ENCODE measurements at regions not wholly inside any gene's neighbourhood (a gene's known extent, or its start where the extent isn't known, plus 50 kb on each side); places are given as distances from the start of the nearest gene placed in this dataset.

- H3K9me2 ChIP-seq (replicated peaks; ENCODE audit: insufficient read depth) = peaks cover 3% of the 10 kb centered on the region
Measured at GRCh38 chr18:46242183-46242582, 138.0 kb downstream of the HAUS1 start.

GRCh38 chr18:46243095-46243494, 138.9 kb downstream of the HAUS1 start:
- Histone ChIP-seq H3K4me3 (no peak overlapping the region), H3K27me3 (no peaks in the 10 kb centered on the region), H3K4me1 (ENCODE audit: insufficient read depth) (no peaks in the 10 kb centered on the region), H3K79me2 (peaks cover 17% of the 10 kb centered on the region), H4K20me1 (ENCODE audit: insufficient read depth, poor library complexity, severe bottlenecking) (no peaks in the 10 kb centered on the region), H3K36me3 (replicated peaks; ENCODE audit: insufficient read depth, low read depth) (no peaks in the 10 kb centered on the region), H3K9me3 (ENCODE audit: low read depth) (no peaks in the 10 kb centered on the region), H3K27ac (no peak overlapping the region), H2AFZ (no peak overlapping the region), H3K9me2 (replicated peaks; ENCODE audit: insufficient read depth) (peaks cover 3% of the 10 kb centered on the region), H3K4me2 (no peak overlapping the region)
- DNase-seq (ENCODE audit: low spot score) = no peak
- WGBS (ENCODE audit: low lambda C conversion rate, missing lambda C conversion rate) = 0% methylated on average over 1 of the region's 1 CpG
- TF ChIP-seq, protein P1, sequence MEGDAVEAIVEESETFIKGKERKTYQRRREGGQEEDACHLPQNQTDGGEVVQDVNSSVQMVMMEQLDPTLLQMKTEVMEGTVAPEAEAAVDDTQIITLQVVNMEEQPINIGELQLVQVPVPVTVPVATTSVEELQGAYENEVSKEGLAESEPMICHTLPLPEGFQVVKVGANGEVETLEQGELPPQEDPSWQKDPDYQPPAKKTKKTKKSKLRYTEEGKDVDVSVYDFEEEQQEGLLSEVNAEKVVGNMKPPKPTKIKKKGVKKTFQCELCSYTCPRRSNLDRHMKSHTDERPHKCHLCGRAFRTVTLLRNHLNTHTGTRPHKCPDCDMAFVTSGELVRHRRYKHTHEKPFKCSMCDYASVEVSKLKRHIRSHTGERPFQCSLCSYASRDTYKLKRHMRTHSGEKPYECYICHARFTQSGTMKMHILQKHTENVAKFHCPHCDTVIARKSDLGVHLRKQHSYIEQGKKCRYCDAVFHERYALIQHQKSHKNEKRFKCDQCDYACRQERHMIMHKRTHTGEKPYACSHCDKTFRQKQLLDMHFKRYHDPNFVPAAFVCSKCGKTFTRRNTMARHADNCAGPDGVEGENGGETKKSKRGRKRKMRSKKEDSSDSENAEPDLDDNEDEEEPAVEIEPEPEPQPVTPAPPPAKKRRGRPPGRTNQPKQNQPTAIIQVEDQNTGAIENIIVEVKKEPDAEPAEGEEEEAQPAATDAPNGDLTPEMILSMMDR (IDR thresholded peaks at IDR 0.05; ENCODE audit: poor library complexity) = no peak
- TF ChIP-seq EZH2phosphoT487 (IDR thresholded peaks at IDR 0.05; ENCODE audit: low read depth, severe bottlenecking, unreplicated experiment) = no peak
- no peak for TF ChIP-seq EZH2 (IDR thresholded peaks at IDR 0.05; ENCODE audit: borderline replicate concordance)

More at GRCh38 chr18:46242183-46242582, 138.0 kb downstream of the HAUS1 start:
- Histone ChIP-seq H3K27me3 (no peaks in the 10 kb centered on the region), H3K79me2 (peaks cover 17% of the 10 kb centered on the region), H4K20me1 (ENCODE audit: insufficient read depth, poor library complexity, severe bottlenecking) (no peaks in the 10 kb centered on the region), H3K4me1 (ENCODE audit: insufficient read depth) (no peaks in the 10 kb centered on the region), H3K4me2 (no peak overlapping the region), H3K9me3 (ENCODE audit: low read depth) (no peaks in the 10 kb centered on the region), H3K36me3 (replicated peaks; ENCODE audit: insufficient read depth, low read depth) (no peaks in the 10 kb centered on the region), H2AFZ (no peak overlapping the region), H3K27ac (no peak overlapping the region), H3K4me3 (no peak overlapping the region)
- no peak for DNase-seq (ENCODE audit: low spot score)
- TF ChIP-seq, protein P1 (IDR thresholded peaks at IDR 0.05; ENCODE audit: poor library complexity) = no peak
- TF ChIP-seq EZH2 (IDR thresholded peaks at IDR 0.05; ENCODE audit: borderline replicate concordance) = no peak
- TF ChIP-seq EZH2phosphoT487 (IDR thresholded peaks at IDR 0.05; ENCODE audit: low read depth, severe bottlenecking, unreplicated experiment) = no peak
- 97% methylated on average over 6 of the region's 6 CpGs for WGBS (ENCODE audit: low lambda C conversion rate, missing lambda C conversion rate)

DNA sequence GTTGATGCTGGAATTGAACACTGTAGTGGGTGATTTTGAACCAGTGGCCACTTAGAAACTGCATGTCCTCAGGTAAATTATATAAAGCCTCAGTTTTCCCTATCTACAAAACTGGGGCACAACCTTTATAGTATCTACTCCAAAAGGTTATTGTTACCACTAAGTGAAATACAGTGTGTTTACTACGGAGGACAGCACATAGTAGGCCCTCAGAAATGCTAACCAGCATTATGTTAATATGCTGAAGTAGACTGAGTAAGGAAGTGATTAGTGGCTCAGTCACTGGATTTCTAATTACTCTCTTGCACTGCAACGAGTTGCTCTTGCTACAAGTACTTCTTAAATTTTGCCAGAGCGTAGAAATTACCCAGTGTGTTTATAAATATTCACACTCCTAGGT, 139.5 kb downstream of the HAUS1 start:
- DNase-seq (ENCODE audit: low spot score) = no peak
- Histone ChIP-seq H3K9me2 (replicated peaks; ENCODE audit: insufficient read depth) (no peaks in the 10 kb centered on the region), H3K4me1 (ENCODE audit: insufficient read depth) (no peaks in the 10 kb centered on the region), H3K79me2 (peaks cover 17% of the 10 kb centered on the region), H3K4me3 (no peak overlapping the region), H3K27me3 (no peaks in the 10 kb centered on the region), H3K27ac (no peak overlapping the region), H3K4me2 (no peak overlapping the region), H3K9me3 (ENCODE audit: low read depth) (no peaks in the 10 kb centered on the region), H2AFZ (no peak overlapping the region), H3K36me3 (replicated peaks; ENCODE audit: insufficient read depth, low read depth) (no peaks in the 10 kb centered on the region), H4K20me1 (ENCODE audit: insufficient read depth, poor library complexity, severe bottlenecking) (no peaks in the 10 kb centered on the region)
- WGBS (ENCODE audit: low lambda C conversion rate, missing lambda C conversion rate) = 84% methylated on average over 3 of the region's 3 CpGs
- TF ChIP-seq EZH2 (IDR thresholded peaks at IDR 0.05; ENCODE audit: borderline replicate concordance) (no peak), EZH2phosphoT487 (IDR thresholded peaks at IDR 0.05; ENCODE audit: low read depth, severe bottlenecking, unreplicated experiment) (no peak)
- TF ChIP-seq, protein P1 (IDR thresholded peaks at IDR 0.05; ENCODE audit: poor library complexity) = no peak

DNA sequence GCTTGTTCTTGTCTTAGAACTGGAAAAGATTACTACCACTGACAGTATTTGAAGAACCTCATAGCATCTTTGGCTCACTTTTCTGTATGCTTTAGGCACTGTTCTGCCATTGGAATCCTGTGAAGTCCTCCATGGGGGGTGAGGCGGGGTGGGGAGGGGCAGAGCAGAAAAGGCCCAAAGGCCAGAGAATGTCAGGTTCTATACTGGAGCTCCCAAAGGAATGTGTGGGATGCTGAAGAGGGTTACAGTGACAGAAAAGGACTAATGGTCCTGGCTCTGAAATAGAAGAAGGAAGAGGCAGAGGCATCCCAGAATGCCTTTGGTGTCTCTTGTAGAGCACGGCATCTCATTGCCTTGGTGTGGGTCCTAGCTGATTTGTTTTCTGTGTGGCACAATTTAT, 141.9 kb downstream of the HAUS1 start:
- DNase-seq (ENCODE audit: low spot score) = no peak
- TF ChIP-seq, protein P1 (IDR thresholded peaks at IDR 0.05; ENCODE audit: poor library complexity) = no peak
- TF ChIP-seq EZH2 (IDR thresholded peaks at IDR 0.05; ENCODE audit: borderline replicate concordance) (no peak), EZH2phosphoT487 (IDR thresholded peaks at IDR 0.05; ENCODE audit: low read depth, severe bottlenecking, unreplicated experiment) (no peak)
- Histone ChIP-seq H3K4me3 (no peak overlapping the region), H3K27me3 (no peaks in the 10 kb centered on the region), H4K20me1 (ENCODE audit: insufficient read depth, poor library complexity, severe bottlenecking) (no peaks in the 10 kb centered on the region), H3K27ac (no peak overlapping the region), H3K79me2 (peaks cover 17% of the 10 kb centered on the region), H2AFZ (no peak overlapping the region), H3K36me3 (replicated peaks; ENCODE audit: insufficient read depth, low read depth) (no peaks in the 10 kb centered on the region), H3K9me2 (replicated peaks; ENCODE audit: insufficient read depth) (no peaks in the 10 kb centered on the region), H3K4me1 (ENCODE audit: insufficient read depth) (peaks cover 5% of the 10 kb centered on the region), H3K4me2 (no peak overlapping the region), H3K9me3 (ENCODE audit: low read depth) (no peaks in the 10 kb centered on the region)
- 97% methylated on average over 2 of the region's 2 CpGs for WGBS (ENCODE audit: low lambda C conversion rate, missing lambda C conversion rate)

All from hepatocyte (in vitro differentiated cells).